ENCODE measurements at regions not wholly inside any gene's neighbourhood (a gene's known extent, or its start where the extent isn't known, plus 50 kb on each side); places are given as distances from the start of the nearest gene placed in this dataset.
"Not testable (repeated sequence)": the region's sequence is repeated elsewhere in the genome, so short reads cannot be mapped to it uniquely, and the experiment has no call there.

- TF ChIP-seq POLR2A (IDR thresholded peaks at IDR 0.05; ENCODE audit: low read depth, low read length); POLR2AphosphoS5 (IDR thresholded peaks at IDR 0.05; ENCODE audit: low read depth, low read length); TAF1 (IDR thresholded peaks at IDR 0.05; ENCODE audit: borderline replicate concordance, low read depth, low read length): not testable (repeated sequence)
Measured at GRCh38 chr3:139145980-139146379, 101.3 kb upstream of the PRR23C start.

Measured in GM12892 (cell line).